Activated CD4-positive, alpha-beta T cell treated with anti-CD3 and anti-CD28 coated beads, Interleukin-2, amount 50 U/mL, for 24 hours (primary cell): ENCODE measurements at regions not wholly inside any gene's neighbourhood (a gene's known extent, or its start where the extent isn't known, plus 50 kb on each side); places are given as distances from the start of the nearest gene placed in this dataset.
"Not testable (repeated sequence)": the region's sequence is repeated elsewhere in the genome, so short reads cannot be mapped to it uniquely, and the experiment has no call there.

Experiments
- DNase-seq, 2 donors: peaks; one replicate each; pipeline ENCODE4 v3.0.0-alpha.2; 2020; ENCODE audit warnings: low read depth in 1 of 2, low spot score in 1 of 2

DNA sequence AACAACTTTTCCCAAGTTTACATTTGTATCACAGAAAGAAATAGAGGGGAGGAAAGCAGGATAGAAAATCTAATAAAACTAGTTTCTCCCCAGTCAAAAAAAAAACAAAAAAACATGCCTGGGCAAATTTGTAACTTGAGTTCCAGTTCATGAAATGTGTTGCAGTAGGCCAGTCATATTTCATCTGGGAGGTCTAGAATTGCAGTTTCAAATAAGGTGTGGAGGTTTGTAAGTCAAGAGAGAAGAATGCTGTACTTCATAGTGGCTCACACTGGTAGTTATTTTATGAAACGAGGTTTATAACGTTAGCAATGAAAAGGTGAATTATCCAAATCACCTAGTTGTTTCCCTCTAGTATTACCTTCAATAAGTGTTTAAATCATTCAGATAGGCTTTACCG is 1313.9 kb upstream of the SLC39A10 start:
- DNase-seq = no peak

DNA sequence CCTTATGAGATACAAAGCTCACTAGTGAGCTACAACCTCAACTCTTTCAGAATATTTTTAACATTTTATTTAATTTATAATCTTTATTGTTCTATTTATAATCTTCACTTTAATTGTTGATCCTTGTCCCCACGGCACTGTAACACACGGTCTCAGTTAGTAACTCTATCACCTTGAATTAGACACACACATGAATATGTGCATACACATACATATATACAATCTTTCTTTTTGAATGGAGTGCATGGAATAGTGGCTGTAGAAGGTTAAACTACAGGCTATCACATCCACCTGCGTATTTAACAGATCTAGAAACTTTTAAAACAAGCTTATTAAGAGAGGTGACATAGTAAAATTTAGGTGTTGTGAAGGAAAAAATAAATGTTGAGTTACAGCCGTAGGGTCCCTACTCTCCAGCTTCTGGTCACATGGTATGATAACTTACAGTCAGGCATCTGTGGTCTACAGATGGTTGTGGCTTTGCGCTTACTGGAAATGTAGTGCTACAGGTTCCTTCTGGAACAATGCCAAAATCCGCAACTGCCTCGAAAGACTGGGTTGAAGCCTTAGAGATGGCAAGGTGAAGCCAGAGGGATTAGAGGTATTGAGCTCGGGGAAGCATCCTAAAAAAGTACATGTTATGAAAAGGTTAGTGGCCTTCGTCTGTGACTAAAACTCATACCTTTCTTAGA is 1324.1 kb upstream of the SLC39A10 start:
- no peak for DNase-seq

DNA sequence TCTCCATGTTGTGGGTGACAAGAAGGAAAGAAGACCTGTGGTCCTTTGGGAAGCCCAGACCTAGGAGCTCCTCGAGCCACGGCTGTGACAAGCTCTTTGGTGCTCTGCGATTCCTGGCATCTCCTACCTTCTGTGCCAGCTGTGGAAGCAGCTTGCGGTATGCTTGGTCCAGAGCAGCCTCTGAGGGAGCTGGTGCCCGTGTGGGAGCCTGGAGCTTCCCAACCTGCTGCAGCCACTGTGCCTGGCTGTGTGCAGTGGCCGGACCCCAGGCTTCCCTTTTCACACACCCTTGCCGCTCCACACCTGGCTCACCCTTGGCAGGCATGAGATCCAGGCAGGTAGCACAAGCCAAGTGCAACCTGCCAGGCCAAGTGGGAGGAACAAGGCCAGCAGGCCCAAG is 1328.6 kb upstream of the SLC39A10 start:
- no peak for DNase-seq

- no peak for DNase-seq
Observed at GRCh38 chr2:194327196-194327888, 1329.7 kb upstream of the SLC39A10 start.

DNA sequence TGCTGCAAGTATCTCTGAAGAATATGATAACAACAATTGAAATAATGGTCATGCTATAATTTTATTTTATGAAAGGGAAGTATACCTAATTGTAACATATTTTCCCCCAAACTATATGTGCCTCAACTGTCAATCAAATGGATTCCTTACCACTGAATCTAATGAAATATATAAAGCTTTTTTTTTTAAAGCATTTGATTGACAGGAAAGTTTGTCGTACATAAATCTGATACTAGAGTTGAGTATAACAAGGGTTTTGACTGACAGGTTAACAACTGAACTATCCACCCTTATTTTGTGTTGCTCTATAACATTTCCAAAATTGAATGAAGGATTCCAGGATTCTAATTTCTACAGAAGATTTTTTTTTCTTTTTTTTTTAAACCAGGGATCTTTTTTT is 1333.3 kb upstream of the SLC39A10 start:
- no peak for DNase-seq

DNA sequence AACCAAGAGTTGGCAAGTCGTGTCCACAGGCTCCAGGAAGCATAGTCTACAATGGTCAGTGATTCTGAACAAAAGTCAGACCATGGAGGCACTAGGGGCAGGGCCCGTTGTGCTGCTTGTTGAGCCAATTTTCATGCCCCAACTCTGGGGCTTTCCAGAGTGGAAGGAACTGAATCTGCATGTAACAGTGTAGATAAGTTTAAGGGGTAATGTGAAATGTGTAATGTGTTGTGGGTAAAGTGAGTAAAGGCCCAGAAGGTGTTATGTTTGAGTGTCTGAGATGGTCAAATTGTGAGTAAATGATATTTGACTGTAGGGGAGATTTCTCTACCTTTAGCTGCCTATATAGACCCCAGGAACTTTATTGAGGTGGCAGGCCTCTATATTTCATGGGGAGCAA is 1336.5 kb upstream of the SLC39A10 start:
- DNase-seq = no peak

- no peak for DNase-seq
Observed at GRCh38 chr2:194319222-194319992, 1337.6 kb upstream of the SLC39A10 start.

DNA sequence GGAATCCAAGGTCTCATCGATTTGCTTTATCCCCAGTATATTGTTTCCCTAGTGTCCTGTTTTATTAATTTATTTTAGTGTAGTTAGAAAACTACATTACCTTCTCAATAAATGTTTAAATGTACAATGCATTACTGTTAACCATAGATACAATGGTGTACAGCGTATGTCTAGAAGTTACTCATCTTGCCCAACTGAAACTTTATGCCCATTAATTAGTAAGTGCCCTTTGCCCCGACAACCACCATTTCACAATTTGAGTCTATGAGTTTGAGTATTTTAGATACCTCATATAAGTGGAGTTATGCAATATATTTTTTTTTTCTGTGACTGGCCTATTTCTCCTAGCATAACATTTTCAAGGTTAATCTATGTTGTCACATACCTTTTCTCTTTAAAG is 1343.0 kb upstream of the SLC39A10 start:
- no peak for DNase-seq

GRCh38 chr2:194304191-194304590 is 1352.8 kb upstream of the SLC39A10 start:
- DNase-seq = no peak

- no peak for DNase-seq
Observed at GRCh38 chr2:194301946-194302345, 1355.1 kb upstream of the SLC39A10 start.

GRCh38 chr2:194294156-194294555 is 1362.9 kb upstream of the SLC39A10 start:
- no peak for DNase-seq

GRCh38 chr2:194291104-194291503 is 1365.9 kb upstream of the SLC39A10 start:
- DNase-seq = no peak

GRCh38 chr2:194289712-194290346 is 1367.2 kb upstream of the SLC39A10 start:
- DNase-seq = no peak

DNA sequence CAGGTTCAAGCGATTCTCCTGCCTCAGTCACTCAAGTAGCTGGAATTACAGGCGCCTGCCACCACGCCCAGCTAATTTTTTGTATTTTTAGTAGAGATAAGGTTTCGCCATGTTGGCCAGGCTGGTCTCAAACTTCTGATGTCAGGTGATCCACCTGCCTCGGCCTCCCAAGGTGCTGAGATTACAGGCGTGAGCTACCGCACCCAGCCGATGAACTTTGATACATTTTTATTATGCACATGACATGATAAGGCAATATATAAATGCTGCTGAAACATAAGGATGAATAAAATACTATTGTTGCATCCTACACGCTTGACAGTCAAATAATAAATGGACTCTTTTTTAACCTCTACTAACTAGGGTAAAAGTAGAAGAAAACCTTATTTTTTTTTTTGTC is 1380.4 kb upstream of the SLC39A10 start:
- not testable (repeated sequence) for DNase-seq

DNA sequence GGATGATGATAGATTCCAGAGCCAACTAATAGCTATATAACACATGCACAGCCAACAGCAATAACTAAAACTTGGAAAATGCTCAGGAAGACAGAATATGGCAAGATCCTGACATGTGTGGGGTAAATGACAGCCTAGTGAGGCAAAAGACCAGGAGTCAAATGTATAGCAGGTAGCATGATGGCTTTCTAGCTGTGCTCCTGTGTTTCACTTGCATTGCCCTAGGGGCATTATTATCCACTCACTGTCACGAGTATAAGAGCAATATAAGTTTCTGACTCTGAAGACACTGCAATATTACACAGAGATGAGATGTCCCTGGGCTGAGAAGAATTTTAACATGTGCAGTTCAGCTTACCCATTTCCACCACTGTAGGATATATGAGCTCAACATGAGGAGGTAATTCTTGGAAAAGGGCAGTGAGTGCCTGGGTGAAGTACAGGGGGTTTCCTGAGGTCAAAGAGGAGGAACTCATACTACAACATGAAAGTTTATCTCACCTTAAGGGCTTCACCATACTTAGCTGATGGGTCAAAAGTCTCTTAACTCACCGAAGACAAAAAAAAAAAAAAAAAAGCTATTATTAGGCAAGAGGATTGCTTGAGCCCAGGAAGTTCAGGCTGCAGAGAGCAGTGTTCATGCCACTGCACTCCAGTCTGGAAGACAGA is 1385.6 kb upstream of the SLC39A10 start:
- no peak for DNase-seq

GRCh38 chr2:194270648-194271047 is 1386.4 kb upstream of the SLC39A10 start:
- DNase-seq = no peak

- no peak for DNase-seq
Observed at GRCh38 chr2:194264586-194264985, 1392.4 kb upstream of the SLC39A10 start.

- DNase-seq = no peak
Observed at GRCh38 chr2:194260185-194260584, 1396.8 kb upstream of the SLC39A10 start.

DNA sequence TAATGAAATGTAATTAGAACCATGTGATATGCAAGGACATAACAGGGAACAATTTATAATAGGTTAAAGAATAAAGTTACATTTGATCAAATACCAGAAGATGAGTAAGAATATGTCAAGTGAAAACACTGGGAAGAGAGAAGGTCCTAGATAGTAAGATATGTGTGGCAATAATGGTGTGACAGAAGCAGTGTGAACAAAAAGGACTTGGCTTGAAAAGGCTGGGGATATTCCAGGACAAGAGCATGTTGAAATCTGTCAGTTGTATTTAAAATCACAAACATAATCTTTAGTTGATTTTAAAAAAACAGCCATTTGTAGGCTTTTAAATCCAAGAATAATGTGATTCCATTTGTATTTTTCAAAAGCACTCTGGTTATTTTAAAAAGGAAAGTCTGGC is 1399.9 kb upstream of the SLC39A10 start:
- no peak for DNase-seq

GRCh38 chr2:194253528-194254259 is 1403.3 kb upstream of the SLC39A10 start:
- DNase-seq = no peak
